Stimulated activated CD4-positive, alpha-beta T cell treated with anti-CD3 and anti-CD28 coated beads, Interleukin-4, amount 100 ng/mL, for 1 hour (primary cell): ENCODE measurements at regions not wholly inside any gene's neighbourhood (a gene's known extent, or its start where the extent isn't known, plus 50 kb on each side); places are given as distances from the start of the nearest gene placed in this dataset.
A peak's percentile ranks its signal among the peaks of the same experiment; 100 is the strongest.

Source experiments
- DNase-seq: peaks from one replicate; pipeline ENCODE4 v3.0.0-alpha.2; 2020

GRCh38 chr13:73268306-73268705, 209.5 kb downstream of the KLF5 start:
- DNase-seq = no peak

- DNase-seq = no peak
Observed at GRCh38 chr13:73266640-73267180, 207.9 kb downstream of the KLF5 start.

DNA sequence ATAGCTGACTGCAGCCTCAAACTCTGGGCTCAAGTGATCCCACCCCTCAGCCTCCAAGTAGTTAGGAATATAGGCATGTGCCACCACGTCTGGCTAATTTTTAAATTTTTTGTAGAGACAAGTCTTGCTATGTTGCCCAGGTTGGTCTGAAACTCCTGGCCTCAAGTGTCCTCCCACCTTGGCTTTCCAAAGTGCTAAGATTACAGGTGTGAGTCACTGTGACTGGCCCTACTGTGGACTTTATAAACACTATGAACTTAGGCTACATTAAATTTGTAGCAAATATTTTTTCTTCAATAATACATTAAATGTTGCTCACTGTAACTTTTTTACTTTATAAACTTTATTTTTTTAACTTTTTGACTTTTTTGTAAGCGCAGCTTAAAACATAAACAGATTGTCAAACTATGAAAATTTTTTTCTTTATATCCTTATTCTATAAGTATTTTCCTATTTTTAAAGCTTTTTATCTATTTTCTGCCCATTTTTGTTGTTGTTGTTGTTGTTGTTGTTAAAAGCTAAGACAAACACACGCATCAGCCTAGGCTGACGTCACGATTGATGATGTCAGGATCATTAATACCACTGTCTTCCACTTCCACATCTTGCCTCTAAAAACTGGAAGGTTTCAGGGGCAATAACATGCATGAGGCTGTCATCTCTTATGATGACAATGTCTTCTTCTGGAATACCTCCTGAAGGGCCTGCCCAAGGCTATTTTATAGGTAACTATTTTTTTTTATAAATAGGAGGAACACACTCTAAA, 204.2 kb downstream of the KLF5 start:
- no peak for DNase-seq

DNA sequence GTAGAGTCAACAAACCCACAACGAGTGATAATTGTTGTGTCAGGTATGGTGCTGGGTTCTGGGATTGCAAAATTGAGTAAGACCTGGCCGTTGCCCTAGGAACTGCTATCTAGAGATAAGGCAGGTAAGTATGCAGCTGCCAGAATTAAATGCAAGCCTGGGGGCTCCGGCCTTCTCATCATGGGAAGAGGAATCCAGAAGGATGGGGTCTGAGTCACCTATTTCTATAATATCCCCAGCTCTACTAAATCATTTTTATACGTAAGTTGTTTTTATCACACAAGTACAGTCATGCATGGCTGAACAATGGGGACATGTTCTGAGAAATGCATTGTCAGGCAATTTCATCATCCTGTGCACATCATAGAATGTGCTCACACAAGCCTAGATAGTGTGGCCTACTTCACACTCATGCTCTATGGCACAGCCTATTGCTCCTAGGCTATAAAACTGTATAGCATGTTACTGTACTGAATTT, 203.0 kb downstream of the KLF5 start:
- DNase-seq = no peak

GRCh38 chr13:73259061-73260017, 200.5 kb downstream of the KLF5 start:
- DNase-seq = no peak

DNA sequence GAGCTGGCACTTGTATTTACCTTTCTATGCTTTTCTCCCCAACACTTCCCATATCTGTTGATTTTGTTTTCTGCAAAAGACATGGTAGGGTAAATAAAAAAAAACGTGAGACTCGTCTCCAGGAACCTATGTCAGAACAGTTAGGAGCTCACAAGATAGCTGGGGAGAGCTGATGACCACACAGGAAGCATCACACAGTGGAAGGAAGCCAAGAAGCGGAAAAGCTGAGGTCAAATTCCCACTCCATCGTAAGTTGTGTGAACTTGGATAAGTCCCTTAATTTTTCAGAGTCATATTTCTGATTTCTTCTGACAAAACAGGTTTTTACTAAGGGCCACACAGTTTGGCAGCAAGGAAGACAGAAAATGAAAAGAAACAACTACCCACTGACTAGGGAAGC, 199.6 kb downstream of the KLF5 start:
- DNase-seq = no peak

DNA sequence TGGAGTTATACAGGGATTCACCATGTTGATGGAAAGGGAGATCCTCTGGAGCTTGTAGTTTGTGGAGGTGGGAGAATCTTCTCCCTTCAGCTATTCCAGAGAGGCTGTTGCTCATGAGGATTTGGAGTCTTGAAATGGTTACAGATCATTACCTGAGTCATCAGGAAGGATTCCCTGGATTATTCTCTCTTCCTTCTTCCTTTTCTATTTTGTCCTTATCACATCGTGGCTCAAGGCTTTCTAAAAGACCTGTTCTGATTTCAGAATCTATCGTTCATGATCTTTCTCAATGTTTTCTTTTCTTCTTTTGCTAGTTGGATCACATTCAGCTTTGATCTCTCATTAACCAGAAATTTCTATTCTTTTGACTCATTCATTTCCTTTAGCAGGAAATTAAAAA, 196.0 kb downstream of the KLF5 start:
- no peak for DNase-seq

GRCh38 chr13:73251626-73252265, 192.9 kb downstream of the KLF5 start:
- no peak for DNase-seq

GRCh38 chr13:73250061-73250460, 191.3 kb downstream of the KLF5 start:
- no peak for DNase-seq

- no peak for DNase-seq
Observed at GRCh38 chr13:73248711-73249580, 190.1 kb downstream of the KLF5 start.

GRCh38 chr13:73248154-73248553, 189.3 kb downstream of the KLF5 start:
- DNase-seq = no peak

DNA sequence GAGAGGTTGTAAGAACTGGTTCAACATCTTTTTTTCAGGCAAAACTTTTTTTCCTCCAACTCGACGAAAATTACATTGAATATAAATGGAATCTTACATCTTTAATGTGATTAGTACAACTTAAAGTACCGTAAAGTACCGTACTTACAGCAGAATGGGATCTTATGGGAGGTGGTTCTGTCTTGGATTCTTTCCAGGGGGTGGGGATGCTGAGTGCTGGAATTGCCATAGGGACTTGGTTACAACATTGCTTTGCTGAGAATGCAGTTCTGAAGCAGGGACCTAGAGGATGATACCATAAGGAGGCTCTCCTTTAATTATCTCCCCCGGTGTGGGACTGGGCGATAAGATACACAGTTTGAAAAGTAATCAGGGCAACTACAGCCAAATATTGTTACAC, 186.4 kb downstream of the KLF5 start:
- no peak for DNase-seq

DNA sequence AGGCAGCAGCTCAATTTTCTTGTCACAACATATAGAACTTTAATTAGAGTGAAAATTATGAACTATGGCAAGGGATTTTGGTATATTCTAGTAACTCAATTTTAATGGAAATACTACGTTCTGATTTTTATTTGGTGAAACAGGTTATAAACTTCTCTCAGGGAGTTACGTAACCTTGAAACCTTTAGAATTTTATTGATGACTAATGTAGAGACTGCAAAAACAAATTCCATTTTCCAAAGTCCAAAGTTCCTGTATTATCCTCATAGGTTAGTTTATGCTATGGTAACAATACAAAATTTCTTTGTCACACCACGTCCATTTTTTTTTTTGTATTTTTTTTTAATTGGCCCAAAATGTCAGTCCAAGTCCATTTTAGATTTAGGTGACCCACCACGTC, 185.7 kb downstream of the KLF5 start:
- no peak for DNase-seq

GRCh38 chr13:73242515-73243015, 183.8 kb downstream of the KLF5 start:
- DNase-seq = no peak

GRCh38 chr13:73240193-73240592, 181.4 kb downstream of the KLF5 start:
- no peak for DNase-seq

- no peak for DNase-seq
Observed at GRCh38 chr13:73235385-73235784, 176.6 kb downstream of the KLF5 start.

DNA sequence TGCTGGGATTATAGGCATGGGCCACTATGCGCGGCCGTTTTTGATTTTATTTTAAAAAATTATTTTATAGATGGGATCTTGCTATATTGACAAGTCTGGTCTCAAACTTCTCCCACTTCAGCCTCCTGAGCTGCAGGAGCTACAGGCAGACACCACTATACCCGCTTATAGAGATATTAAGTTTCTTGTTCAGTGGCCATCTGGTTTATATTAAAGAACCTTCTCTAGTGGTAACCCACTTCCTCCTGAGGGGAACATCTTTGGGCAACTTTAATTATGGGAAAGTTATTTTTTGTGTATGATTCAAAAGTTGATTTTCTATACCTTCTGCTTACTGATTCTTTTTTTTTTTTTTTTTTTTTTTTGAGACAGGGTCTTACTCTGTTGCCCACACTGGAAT, 172.7 kb downstream of the KLF5 start:
- no peak for DNase-seq

- DNase-seq = peak; percentile 7
Observed at GRCh38 chr13:73230716-73231115, 171.9 kb downstream of the KLF5 start.

DNA sequence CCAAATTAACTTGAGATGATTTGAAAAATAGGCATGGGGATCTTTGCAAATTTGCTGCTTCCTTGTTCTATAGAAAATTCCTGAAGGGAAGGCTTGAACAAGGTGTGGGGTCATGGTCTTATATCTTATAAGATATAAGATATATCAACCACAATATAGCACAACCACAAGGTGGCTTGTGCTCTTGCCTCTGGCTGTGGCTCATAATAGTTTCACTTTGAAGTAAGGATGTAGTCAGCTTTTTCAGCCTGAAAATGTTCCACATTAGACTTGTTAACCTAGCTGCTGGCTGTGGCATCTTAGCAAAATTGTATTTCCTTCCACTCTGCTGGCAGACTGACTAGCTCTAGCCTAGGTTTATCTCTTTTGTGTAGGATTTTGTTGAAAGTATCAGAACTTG, 169.7 kb downstream of the KLF5 start:
- DNase-seq = no peak

- no peak for DNase-seq
Observed at GRCh38 chr13:73225990-73226389, 167.2 kb downstream of the KLF5 start.

DNA sequence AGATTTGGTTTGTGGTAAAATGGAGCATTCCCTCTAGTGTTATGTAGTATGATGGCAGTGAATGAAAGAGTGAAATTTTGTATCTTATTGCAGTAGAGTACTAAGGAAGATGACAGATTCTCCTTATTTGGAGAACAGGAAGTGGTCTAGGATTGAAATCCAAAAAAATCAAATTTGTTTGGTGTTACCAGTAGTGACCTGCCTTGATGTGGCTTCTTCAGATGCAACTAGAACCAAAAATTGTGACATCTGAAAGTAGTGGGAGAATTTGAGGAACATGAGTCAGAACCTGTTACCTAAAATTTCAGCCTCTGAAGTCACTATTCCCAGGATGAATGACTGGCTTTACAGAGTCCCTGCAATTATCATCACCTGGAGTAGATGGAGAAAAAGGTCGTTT, 165.9 kb downstream of the KLF5 start:
- no peak for DNase-seq

GRCh38 chr13:73223372-73223781, 164.6 kb downstream of the KLF5 start:
- no peak for DNase-seq
